Panc1 (cell line): ENCODE measurements at regions not wholly inside any gene's neighbourhood (a gene's known extent, or its start where the extent isn't known, plus 50 kb on each side); places are given as distances from the start of the nearest gene placed in this dataset.

Experiments used
- ATAC-seq: fragments of 200-7000 bp; cut with Tn5 transposase; 2 replicates; pipeline ENCODE4 v1.9.1; 2020; ENCODE audit warnings: mild to moderate bottlenecking, moderate library complexity
- BruUV-seq: library from RNA; stranded (reverse); fragments of 400-500 nt; replicated peaks from 2 replicates; lab custom pipeline; 2021; lab: Mats Ljungman, UMichigan
- CTCF ChIA-PET: fragments of 300-600 bp; sonication (Branson Sonifier 250); formaldehyde crosslinking; loops from one replicate; lab custom pipeline; 2022; ENCODE audit warnings: antibody characterized with exemption; lab: Charles Lee
- POLR2A ChIA-PET: fragments of 300-600 bp; sonication (Branson Sonifier 250); formaldehyde crosslinking; loops from one replicate; lab custom pipeline; 2022; ENCODE audit warnings: antibody characterized with exemption; lab: Charles Lee
- DNase-seq: peaks from one replicate; pipeline ENCODE4 v3.0.0-alpha.2; 2010; ENCODE audit warnings: low read depth, low spot score
- H3K27ac ChIP-seq: 2 replicates; pipeline ENCODE4 v1.5.1; 2011; ENCODE audit warnings: mild to moderate bottlenecking, low read length, inconsistent platforms
- H3K27me3 ChIP-seq: fragments of 200-500 bp; sonication (Bioruptor generic); 2 replicates; pipeline ENCODE4 v1.6.0; 2014; ENCODE audit warnings: low read length, inconsistent platforms; ENCODE audit not compliant: control insufficient read depth, insufficient read depth
- H3K36me3 ChIP-seq: fragments of 200-500 bp; sonication (Bioruptor generic); 2 replicates; pipeline ENCODE4 v1.5.1; 2014; ENCODE audit warnings: inconsistent platforms, mild to moderate bottlenecking, low read length, moderate library complexity; ENCODE audit not compliant: control insufficient read depth, insufficient read depth
- H3K4me1 ChIP-seq: 2 replicates; pipeline ENCODE4 v1.5.1; 2011; ENCODE audit warnings: inconsistent platforms, mild to moderate bottlenecking, low read length, moderate library complexity; ENCODE audit not compliant: control insufficient read depth, insufficient read depth
- H3K4me3 ChIP-seq, 2 experiments: 2 replicates each; pipeline ENCODE4 v1.5.1; 2011 to 2012; ENCODE audit warnings: low read depth in 2 of 2, low read length in 2 of 2, mild to moderate bottlenecking in 2 of 2, inconsistent platforms in 1 of 2, moderate library complexity in 1 of 2
- H3K9me3 ChIP-seq: fragments of 200-500 bp; sonication (Bioruptor generic); 2 replicates; pipeline ENCODE4 v1.5.1; 2014; ENCODE audit warnings: low read depth, mild to moderate bottlenecking, inconsistent platforms, low read length, moderate library complexity; ENCODE audit not compliant: control insufficient read depth, insufficient read depth
- POLR2AphosphoS5 ChIP-seq: IDR thresholded peaks from 2 replicates; pipeline ENCODE4 v1.6.1; 2012; ENCODE audit warnings: mild to moderate bottlenecking, low read depth, low read length, moderate library complexity
- SIN3A ChIP-seq: IDR thresholded peaks from 2 replicates; pipeline ENCODE4 v1.6.1; 2012; ENCODE audit warnings: low read depth, mild to moderate bottlenecking, low read length, moderate library complexity, borderline replicate concordance; ENCODE audit not compliant: insufficient read depth
- TCF7L2 ChIP-seq: IDR thresholded peaks from 2 replicates; pipeline ENCODE4 v1.6.1; 2011; ENCODE audit warnings: mild to moderate bottlenecking, low read depth, low read length, inconsistent platforms
- in situ Hi-C: cut with HindIII; loops from 2 replicates; pipeline ENCODE4 v1.10.0; 2016; ENCODE audit warnings: low sequenced_read_pairs, low pct_unique_long_range_greater_than_20kb
- intact Hi-C: fragments of 100-400 bp; cut with micrococcal nuclease; formaldehyde crosslinking; loops from one replicate; pipeline ENCODE4 v1.10.0; 2022; ENCODE audit not compliant: unreplicated experiment
- TF ChIP-seq, protein P1 (sequence below), 2 experiments: IDR thresholded peaks; 2 replicates each; pipeline ENCODE4 v1.6.1; 2011 to 2012; ENCODE audit warnings: low read depth in 2 of 2, control low read depth in 1 of 2, low read length in 1 of 2, mild to moderate bottlenecking in 1 of 2, moderate library complexity in 1 of 2; ENCODE audit not compliant: insufficient read depth in 1 of 2
- TF ChIP-seq, protein P2 (sequence below): fragments of 450-650 bp; IDR thresholded peaks from 2 replicates; pipeline ENCODE4 v1.5.1; 2017; ENCODE audit warnings: mild to moderate bottlenecking

DNA sequence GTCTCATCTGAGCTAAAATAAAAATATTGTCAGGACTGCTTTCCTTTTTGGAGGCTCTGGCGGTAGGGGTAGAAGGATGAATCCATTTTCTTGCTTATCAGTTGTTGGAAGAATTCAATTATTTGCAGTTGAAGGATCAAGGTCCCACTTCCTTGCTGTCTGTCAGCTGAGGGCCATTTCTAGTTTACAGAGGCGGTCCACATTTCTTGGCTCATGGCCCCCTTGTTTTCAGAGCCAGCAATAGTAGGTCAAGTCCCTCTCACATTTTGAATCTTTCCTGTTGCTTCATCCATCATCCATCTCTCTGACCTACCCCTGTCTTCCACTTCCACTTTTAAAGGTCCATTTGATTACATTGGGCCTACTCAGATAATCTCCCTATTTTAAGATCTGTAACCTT, 1099.3 kb upstream of the DIAPH2 start:
- no peaks in the 10 kb centered on the region for H3K4me1 ChIP-seq
- CTCF ChIA-PET: no interaction called here
- DNase-seq: no peak
- H3K36me3 ChIP-seq: no peaks in the 10 kb centered on the region
- no peaks in the 10 kb centered on the region for H3K9me3 ChIP-seq
- TF ChIP-seq SIN3A (no peak), TCF7L2 (no peak), POLR2AphosphoS5 (no peak)
- TF ChIP-seq, protein P1, sequence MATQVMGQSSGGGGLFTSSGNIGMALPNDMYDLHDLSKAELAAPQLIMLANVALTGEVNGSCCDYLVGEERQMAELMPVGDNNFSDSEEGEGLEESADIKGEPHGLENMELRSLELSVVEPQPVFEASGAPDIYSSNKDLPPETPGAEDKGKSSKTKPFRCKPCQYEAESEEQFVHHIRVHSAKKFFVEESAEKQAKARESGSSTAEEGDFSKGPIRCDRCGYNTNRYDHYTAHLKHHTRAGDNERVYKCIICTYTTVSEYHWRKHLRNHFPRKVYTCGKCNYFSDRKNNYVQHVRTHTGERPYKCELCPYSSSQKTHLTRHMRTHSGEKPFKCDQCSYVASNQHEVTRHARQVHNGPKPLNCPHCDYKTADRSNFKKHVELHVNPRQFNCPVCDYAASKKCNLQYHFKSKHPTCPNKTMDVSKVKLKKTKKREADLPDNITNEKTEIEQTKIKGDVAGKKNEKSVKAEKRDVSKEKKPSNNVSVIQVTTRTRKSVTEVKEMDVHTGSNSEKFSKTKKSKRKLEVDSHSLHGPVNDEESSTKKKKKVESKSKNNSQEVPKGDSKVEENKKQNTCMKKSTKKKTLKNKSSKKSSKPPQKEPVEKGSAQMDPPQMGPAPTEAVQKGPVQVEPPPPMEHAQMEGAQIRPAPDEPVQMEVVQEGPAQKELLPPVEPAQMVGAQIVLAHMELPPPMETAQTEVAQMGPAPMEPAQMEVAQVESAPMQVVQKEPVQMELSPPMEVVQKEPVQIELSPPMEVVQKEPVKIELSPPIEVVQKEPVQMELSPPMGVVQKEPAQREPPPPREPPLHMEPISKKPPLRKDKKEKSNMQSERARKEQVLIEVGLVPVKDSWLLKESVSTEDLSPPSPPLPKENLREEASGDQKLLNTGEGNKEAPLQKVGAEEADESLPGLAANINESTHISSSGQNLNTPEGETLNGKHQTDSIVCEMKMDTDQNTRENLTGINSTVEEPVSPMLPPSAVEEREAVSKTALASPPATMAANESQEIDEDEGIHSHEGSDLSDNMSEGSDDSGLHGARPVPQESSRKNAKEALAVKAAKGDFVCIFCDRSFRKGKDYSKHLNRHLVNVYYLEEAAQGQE (IDR thresholded peaks at IDR 0.05; ENCODE audit: insufficient read depth in 1 of 2, low read depth in 2 of 2, low read length in 1 of 2): no peak
- TF ChIP-seq, protein P2, sequence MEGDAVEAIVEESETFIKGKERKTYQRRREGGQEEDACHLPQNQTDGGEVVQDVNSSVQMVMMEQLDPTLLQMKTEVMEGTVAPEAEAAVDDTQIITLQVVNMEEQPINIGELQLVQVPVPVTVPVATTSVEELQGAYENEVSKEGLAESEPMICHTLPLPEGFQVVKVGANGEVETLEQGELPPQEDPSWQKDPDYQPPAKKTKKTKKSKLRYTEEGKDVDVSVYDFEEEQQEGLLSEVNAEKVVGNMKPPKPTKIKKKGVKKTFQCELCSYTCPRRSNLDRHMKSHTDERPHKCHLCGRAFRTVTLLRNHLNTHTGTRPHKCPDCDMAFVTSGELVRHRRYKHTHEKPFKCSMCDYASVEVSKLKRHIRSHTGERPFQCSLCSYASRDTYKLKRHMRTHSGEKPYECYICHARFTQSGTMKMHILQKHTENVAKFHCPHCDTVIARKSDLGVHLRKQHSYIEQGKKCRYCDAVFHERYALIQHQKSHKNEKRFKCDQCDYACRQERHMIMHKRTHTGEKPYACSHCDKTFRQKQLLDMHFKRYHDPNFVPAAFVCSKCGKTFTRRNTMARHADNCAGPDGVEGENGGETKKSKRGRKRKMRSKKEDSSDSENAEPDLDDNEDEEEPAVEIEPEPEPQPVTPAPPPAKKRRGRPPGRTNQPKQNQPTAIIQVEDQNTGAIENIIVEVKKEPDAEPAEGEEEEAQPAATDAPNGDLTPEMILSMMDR: no peak
- no peak for ATAC-seq
- no peak overlapping the region for H3K4me3 ChIP-seq
- intact Hi-C loops: no loop called here
- H3K27me3 ChIP-seq: no peaks in the 10 kb centered on the region
- POLR2A ChIA-PET: no interaction called here
- in situ Hi-C loops: no loop called here
- H3K27ac ChIP-seq: no peak overlapping the region
- BruUV-seq: no TSS peak

DNA sequence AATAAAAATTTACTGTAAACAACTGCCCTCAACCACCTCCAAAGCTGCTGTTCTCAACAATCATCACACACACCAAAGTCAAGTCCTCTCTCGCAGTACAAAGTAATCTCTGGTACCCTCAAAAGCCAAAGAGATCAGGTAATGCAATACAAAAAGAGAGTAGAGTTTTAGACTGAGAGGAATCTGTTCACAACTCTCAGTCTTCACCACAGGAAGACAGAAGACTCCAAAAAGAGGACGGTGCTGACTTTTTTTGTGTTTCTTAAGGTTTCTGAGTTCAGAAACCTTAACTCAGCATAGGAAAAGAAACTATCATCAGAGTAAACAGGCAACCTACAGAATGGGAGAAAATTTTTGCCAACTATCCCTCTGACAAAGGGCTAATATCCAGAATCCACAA, 1072.3 kb upstream of the DIAPH2 start:
- H3K27ac ChIP-seq: no peak overlapping the region
- ATAC-seq: no peak
- POLR2A ChIA-PET: no interaction called here
- H3K36me3 ChIP-seq: no peaks in the 10 kb centered on the region
- no TSS peak for BruUV-seq
- H3K27me3 ChIP-seq: no peaks in the 10 kb centered on the region
- CTCF ChIA-PET: no interaction called here
- H3K4me3 ChIP-seq: no peak overlapping the region
- TF ChIP-seq SIN3A (no peak), POLR2AphosphoS5 (no peak), TCF7L2 (no peak)
- TF ChIP-seq, protein P1 (IDR thresholded peaks at IDR 0.05; ENCODE audit: insufficient read depth in 1 of 2, low read depth in 2 of 2, low read length in 1 of 2): no peak
- TF ChIP-seq, protein P2: no peak
- in situ Hi-C loops (no loop called here), intact Hi-C loops (no loop called here)
- no peaks in the 10 kb centered on the region for H3K4me1 ChIP-seq
- DNase-seq: no peak
- no peaks in the 10 kb centered on the region for H3K9me3 ChIP-seq
